Nephron (organoid): ENCODE measurements at regions not wholly inside any gene's neighbourhood (a gene's known extent, or its start where the extent isn't known, plus 50 kb on each side); places are given as distances from the start of the nearest gene placed in this dataset.

Experiments used
- H3K27ac Mint-ChIP-seq, 3 experiments: 2 replicates each; pipeline ENCODE4 v1.8.0; 2020; ENCODE audit warnings: mixed read lengths in 3 of 3, mild to moderate bottlenecking in 2 of 3, moderate library complexity in 1 of 3
- H3K27me3 Mint-ChIP-seq: 2 replicates; pipeline ENCODE4 v1.8.0; 2021; ENCODE audit warnings: low read depth, mild to moderate bottlenecking, moderate library complexity, mixed read lengths
- H3K36me3 Mint-ChIP-seq: 2 replicates; pipeline ENCODE4 v1.8.0; 2020; ENCODE audit warnings: low read depth, mixed read lengths
- H3K4me1 Mint-ChIP-seq: 2 replicates; pipeline ENCODE4 v1.8.0; 2020; ENCODE audit warnings: mixed read lengths
- H3K4me3 Mint-ChIP-seq, 3 experiments: 2 replicates each; pipeline ENCODE4 v1.8.0; 2020; ENCODE audit warnings: mild to moderate bottlenecking in 3 of 3, mixed read lengths in 3 of 3, moderate library complexity in 2 of 3
- H3K9me3 Mint-ChIP-seq: 2 replicates; pipeline ENCODE4 v1.8.0; 2020; ENCODE audit warnings: mixed read lengths
- TF ChIP-seq, protein P1 (sequence below), 3 experiments: fragments of 200-600 bp; sonication (generic); IDR thresholded peaks; one replicate each; pipeline ENCODE4 v1.5.0; 2021; ENCODE audit warnings: antibody characterized with exemption in 3 of 3; ENCODE audit not compliant: unreplicated experiment in 3 of 3

DNA sequence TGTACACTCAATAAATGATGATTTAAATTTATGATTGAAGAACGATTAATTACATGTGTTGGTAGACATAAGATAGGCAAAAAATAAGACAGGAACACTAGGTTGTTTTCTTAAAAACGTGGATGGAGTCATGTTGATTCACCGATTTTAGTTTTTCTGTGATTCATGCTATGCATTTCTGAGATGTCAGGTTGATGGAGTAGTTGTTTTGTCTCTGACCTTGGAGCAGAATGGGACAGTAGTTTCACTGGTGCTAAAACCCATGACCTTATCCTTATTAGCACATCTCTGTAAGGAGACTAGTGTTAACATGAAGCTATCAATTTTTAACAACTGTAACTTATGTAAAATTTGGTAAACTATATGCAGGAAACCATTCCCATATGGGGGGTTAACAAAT is 611.6 kb upstream of the FZD8 start:
- Mint-ChIP-seq H3K27me3 (peaks cover 3% of the 10 kb centered on the region), H3K27ac (no peak overlapping the region), H3K36me3 (no peaks in the 10 kb centered on the region), H3K4me3 (no peak overlapping the region), H3K4me1 (peaks cover 28% of the 10 kb centered on the region), H3K9me3 (no peaks in the 10 kb centered on the region)
- TF ChIP-seq, protein P1, sequence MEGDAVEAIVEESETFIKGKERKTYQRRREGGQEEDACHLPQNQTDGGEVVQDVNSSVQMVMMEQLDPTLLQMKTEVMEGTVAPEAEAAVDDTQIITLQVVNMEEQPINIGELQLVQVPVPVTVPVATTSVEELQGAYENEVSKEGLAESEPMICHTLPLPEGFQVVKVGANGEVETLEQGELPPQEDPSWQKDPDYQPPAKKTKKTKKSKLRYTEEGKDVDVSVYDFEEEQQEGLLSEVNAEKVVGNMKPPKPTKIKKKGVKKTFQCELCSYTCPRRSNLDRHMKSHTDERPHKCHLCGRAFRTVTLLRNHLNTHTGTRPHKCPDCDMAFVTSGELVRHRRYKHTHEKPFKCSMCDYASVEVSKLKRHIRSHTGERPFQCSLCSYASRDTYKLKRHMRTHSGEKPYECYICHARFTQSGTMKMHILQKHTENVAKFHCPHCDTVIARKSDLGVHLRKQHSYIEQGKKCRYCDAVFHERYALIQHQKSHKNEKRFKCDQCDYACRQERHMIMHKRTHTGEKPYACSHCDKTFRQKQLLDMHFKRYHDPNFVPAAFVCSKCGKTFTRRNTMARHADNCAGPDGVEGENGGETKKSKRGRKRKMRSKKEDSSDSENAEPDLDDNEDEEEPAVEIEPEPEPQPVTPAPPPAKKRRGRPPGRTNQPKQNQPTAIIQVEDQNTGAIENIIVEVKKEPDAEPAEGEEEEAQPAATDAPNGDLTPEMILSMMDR (IDR thresholded peaks at IDR 0.05; ENCODE audit: unreplicated experiment in 3 of 3), result no peak

DNA sequence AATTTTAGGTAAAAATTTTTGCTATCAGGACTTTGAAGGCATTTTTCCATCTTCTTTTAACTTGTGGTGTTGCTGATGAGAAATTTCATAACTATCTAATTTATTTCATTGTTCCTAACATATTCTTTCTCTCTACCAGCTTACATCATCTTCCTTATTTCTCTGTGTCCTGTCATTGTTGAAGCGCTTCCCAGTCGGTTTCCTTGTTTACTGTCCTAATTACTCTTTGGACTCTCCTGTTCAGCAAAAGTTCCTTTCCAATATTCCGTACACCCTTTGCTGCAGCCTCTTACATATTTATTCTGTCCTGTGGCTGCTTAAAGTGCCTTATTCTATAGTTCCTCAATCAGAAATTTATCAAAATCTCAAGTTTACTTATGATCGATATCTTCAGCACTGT is 609.0 kb upstream of the FZD8 start:
- peaks cover 21% of the 10 kb centered on the region for H3K4me1 Mint-ChIP-seq
- no peak overlapping the region for H3K4me3 Mint-ChIP-seq
- peaks cover 3% of the 10 kb centered on the region for H3K27me3 Mint-ChIP-seq
- no peaks in the 10 kb centered on the region for H3K36me3 Mint-ChIP-seq
- TF ChIP-seq, protein P1 (IDR thresholded peaks at IDR 0.05; ENCODE audit: unreplicated experiment in 3 of 3), result no peak
- no peak overlapping the region for H3K27ac Mint-ChIP-seq
- H3K9me3 Mint-ChIP-seq, result no peaks in the 10 kb centered on the region

DNA sequence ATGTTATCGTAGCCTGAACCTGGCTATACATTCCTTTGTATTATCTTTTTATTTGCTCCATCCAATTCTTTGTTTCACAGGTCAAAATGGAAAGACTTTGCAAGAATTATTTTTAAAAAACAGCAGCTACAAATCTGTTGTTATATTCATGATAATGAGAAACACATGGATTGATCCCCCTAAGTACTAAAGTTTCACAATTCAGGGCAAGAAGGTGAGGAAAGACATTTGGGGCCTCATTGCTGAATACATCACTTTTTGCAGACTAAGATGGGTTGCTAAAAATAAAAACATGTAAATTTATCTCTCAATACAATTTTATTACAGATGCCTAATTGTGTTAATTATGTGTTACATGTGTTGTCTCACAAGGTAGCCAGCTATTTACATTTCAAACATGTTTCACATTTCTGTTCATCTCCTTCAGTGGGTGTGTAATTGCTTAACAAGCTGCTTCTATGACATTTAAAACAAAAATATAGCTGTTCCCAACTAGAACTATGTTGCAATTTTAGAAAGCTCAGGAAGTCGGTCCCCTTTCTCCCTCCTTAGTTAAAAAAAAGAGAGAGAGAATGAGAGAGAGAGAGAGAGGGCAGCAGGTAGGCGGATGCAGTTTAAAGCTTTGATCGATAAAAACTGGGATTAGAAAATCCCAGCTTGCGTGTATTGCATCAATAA is 606.3 kb upstream of the FZD8 start:
- Mint-ChIP-seq H3K9me3 (no peaks in the 10 kb centered on the region), H3K27ac (peak overlapping the region; percentile 7 to 54 (median 21)), H3K4me3 (no peak overlapping the region), H3K4me1 (peaks cover 10% of the 10 kb centered on the region), H3K36me3 (no peaks in the 10 kb centered on the region), H3K27me3 (peaks cover 3% of the 10 kb centered on the region)
- TF ChIP-seq, protein P1 (IDR thresholded peaks at IDR 0.05; ENCODE audit: unreplicated experiment in 3 of 3), result no peak

DNA sequence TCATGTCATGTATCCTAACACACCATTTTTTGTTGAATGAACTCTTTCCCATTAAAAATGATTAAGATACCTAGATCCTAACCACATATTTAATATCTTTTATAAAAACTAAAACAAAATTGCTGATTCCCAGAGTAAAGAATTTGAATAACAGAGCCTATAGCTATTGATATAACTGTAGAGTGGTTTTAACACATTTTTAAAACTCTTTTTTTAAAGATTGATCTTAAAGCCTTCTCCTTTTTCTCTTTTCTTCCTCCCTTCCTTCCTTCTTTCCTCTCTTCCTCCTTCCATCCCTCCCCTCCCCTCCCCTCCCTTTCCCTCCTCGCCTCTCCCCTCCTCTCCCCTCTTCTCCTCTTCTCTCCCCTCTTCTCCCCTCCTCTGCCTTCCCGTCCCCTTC is 605.4 kb upstream of the FZD8 start:
- peaks cover 3% of the 10 kb centered on the region for H3K27me3 Mint-ChIP-seq
- H3K9me3 Mint-ChIP-seq, result peaks cover 5% of the 10 kb centered on the region
- H3K4me1 Mint-ChIP-seq, result peaks cover 10% of the 10 kb centered on the region
- TF ChIP-seq, protein P1 (IDR thresholded peaks at IDR 0.05; ENCODE audit: unreplicated experiment in 3 of 3), result no peak
- H3K27ac Mint-ChIP-seq, result no peak overlapping the region
- no peak overlapping the region for H3K4me3 Mint-ChIP-seq
- no peaks in the 10 kb centered on the region for H3K36me3 Mint-ChIP-seq

DNA sequence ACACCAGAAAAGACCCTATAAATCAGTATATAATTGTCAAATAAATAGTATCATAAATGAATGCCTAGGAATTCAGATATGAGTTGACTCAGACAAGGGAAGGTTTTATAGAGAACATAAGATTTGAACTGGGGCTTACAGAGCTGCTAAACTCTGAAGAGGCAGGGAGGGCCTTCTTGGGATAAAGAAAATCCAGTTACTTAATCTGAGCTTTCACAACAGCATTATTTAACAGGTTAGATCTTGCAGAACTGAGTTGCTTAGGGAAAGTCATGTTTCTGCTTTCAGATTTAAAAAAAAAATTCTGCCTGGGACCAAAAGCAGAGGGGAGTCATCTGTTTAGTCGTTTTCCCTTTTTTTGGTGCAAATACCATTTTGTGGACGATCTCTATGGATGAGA is 594.8 kb upstream of the FZD8 start:
- Mint-ChIP-seq H3K27me3 (peaks cover 5% of the 10 kb centered on the region), H3K4me3 (no peak overlapping the region), H3K27ac (no peak overlapping the region), H3K36me3 (no peaks in the 10 kb centered on the region), H3K9me3 (peaks cover 10% of the 10 kb centered on the region), H3K4me1 (no peaks in the 10 kb centered on the region)
- TF ChIP-seq, protein P1 (IDR thresholded peaks at IDR 0.05; ENCODE audit: unreplicated experiment in 3 of 3), result no peak

DNA sequence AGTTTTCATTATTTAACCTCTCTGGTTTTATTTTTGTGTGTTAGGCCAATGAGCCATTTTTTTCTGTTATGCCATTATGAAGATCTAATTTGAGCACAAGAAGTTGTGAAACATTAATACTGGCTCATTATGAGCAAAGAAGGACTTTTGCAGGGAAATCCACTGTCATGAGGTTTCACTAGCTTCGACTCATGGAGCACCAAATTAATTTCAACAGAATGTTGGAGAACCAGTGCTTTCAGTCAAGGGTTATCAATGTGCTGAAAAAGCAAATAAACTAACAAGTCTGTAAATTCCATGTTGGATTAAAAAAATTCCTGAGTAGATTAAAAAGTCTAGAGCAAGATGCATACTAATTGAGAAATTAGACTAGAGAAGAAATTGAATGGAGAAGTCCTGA is 594.2 kb upstream of the FZD8 start:
- Mint-ChIP-seq H3K27me3 (peaks cover 5% of the 10 kb centered on the region), H3K4me3 (no peak overlapping the region), H3K27ac (no peak overlapping the region), H3K9me3 (peaks cover 12% of the 10 kb centered on the region), H3K36me3 (no peaks in the 10 kb centered on the region), H3K4me1 (no peaks in the 10 kb centered on the region)
- TF ChIP-seq, protein P1 (IDR thresholded peaks at IDR 0.05; ENCODE audit: unreplicated experiment in 3 of 3), result no peak
